ENCODE measurements at regions not wholly inside any gene's neighbourhood (a gene's known extent, or its start where the extent isn't known, plus 50 kb on each side); places are given as distances from the start of the nearest gene placed in this dataset.

- ChIA-PET POLR2A (no interaction called here), CTCF (no interaction called here)
- TF ChIP-seq SIN3A (IDR thresholded peaks at IDR 0.05; ENCODE audit: borderline replicate concordance, insufficient read depth, low read depth, low read length): no peak
- no peak for TF ChIP-seq CTCF (IDR thresholded peaks at IDR 0.05)
- TF ChIP-seq REST (IDR thresholded peaks at IDR 0.05; ENCODE audit: insufficient read depth in 1 of 2, low read depth in 2 of 2, low read length in 1 of 2): no peak
- no peak for TF ChIP-seq POLR2AphosphoS5 (IDR thresholded peaks at IDR 0.05; ENCODE audit: low read depth, low read length)
- no peak for TF ChIP-seq TCF7L2 (IDR thresholded peaks at IDR 0.05; ENCODE audit: low read depth, low read length)
- no peaks in the 10 kb centered on the region for H3K4me1 ChIP-seq (ENCODE audit: control insufficient read depth, insufficient read depth, low read length)
- in situ Hi-C loops (cut with HindIII; ENCODE audit: low pct_unique_long_range_greater_than_20kb, low sequenced_read_pairs): no loop called here
- intact Hi-C loops (cut with micrococcal nuclease; ENCODE audit: unreplicated experiment): no loop called here
- DNase-seq (ENCODE audit: low read depth, low spot score) (no peak), ATAC-seq (no peak)
- H3K36me3 ChIP-seq (ENCODE audit: control insufficient read depth, insufficient read depth, low read length): no peaks in the 10 kb centered on the region
- no peaks in the 10 kb centered on the region; the same call in 1 of the 2 replicates for H3K27me3 ChIP-seq (ENCODE audit: control insufficient read depth, insufficient read depth, low read length)
- no TSS peak for BruUV-seq (replicated peaks)
- H3K9me3 ChIP-seq (ENCODE audit: control insufficient read depth, insufficient read depth, low read depth, low read length): no peaks in the 10 kb centered on the region
- H3K27ac ChIP-seq (ENCODE audit: low read length): no peak overlapping the region
- H3K4me3 ChIP-seq (ENCODE audit: low read depth in 2 of 2, low read length in 2 of 2): no peak overlapping the region
Observed at GRCh38 chr18:24918257-24918656, 433.7 kb downstream of the ZNF521 start.

GRCh38 chr18:24919181-24919797, 432.7 kb downstream of the ZNF521 start:
- in situ Hi-C loops (cut with HindIII; ENCODE audit: low pct_unique_long_range_greater_than_20kb, low sequenced_read_pairs) (no loop called here), intact Hi-C loops (cut with micrococcal nuclease; ENCODE audit: unreplicated experiment) (no loop called here)
- no TSS peak for BruUV-seq (replicated peaks)
- Histone ChIP-seq H3K9me3 (ENCODE audit: control insufficient read depth, insufficient read depth, low read depth, low read length) (no peaks in the 10 kb centered on the region), H3K27ac (ENCODE audit: low read length) (no peak overlapping the region), H3K27me3 (ENCODE audit: control insufficient read depth, insufficient read depth, low read length) (no peaks in the 10 kb centered on the region; the same call in 1 of the 2 replicates), H3K36me3 (ENCODE audit: control insufficient read depth, insufficient read depth, low read length) (no peaks in the 10 kb centered on the region), H3K4me3 (ENCODE audit: low read depth in 2 of 2, low read length in 2 of 2) (no peak overlapping the region), H3K4me1 (ENCODE audit: control insufficient read depth, insufficient read depth, low read length) (no peaks in the 10 kb centered on the region)
- DNase-seq (ENCODE audit: low read depth, low spot score): no peak
- no peak for ATAC-seq
- ChIA-PET CTCF (no interaction called here), POLR2A (no interaction called here)
- no peak for TF ChIP-seq REST (IDR thresholded peaks at IDR 0.05; ENCODE audit: insufficient read depth in 1 of 2, low read depth in 2 of 2, low read length in 1 of 2)
- no peak for TF ChIP-seq TCF7L2 (IDR thresholded peaks at IDR 0.05; ENCODE audit: low read depth, low read length)
- TF ChIP-seq CTCF (IDR thresholded peaks at IDR 0.05): no peak
- TF ChIP-seq SIN3A (IDR thresholded peaks at IDR 0.05; ENCODE audit: borderline replicate concordance, insufficient read depth, low read depth, low read length): no peak
- no peak for TF ChIP-seq POLR2AphosphoS5 (IDR thresholded peaks at IDR 0.05; ENCODE audit: low read depth, low read length)
